ENCODE measurements at regions not wholly inside any gene's neighbourhood (a gene's known extent, or its start where the extent isn't known, plus 50 kb on each side); places are given as distances from the start of the nearest gene placed in this dataset.

- TF ChIP-seq EZH2phosphoT487 (IDR thresholded peaks at IDR 0.05; ENCODE audit: low read depth, severe bottlenecking, unreplicated experiment) (no peak), CTCF (IDR thresholded peaks at IDR 0.05; ENCODE audit: poor library complexity) (no peak), EZH2 (IDR thresholded peaks at IDR 0.05; ENCODE audit: borderline replicate concordance) (no peak)
These were observed 202.1 kb downstream of the REEP3 start for GRCh38 chr10:63723320-63723719.

Measured in hepatocyte (in vitro differentiated cells).